H1 (cell line): ENCODE measurements at regions not wholly inside any gene's neighbourhood (a gene's known extent, or its start where the extent isn't known, plus 50 kb on each side); places are given as distances from the start of the nearest gene placed in this dataset.

ENCODE experiments used
- BACH1 ChIP-seq: IDR thresholded peaks from 2 replicates; pipeline ENCODE4 v1.6.1; 2012; ENCODE audit warnings: low read length, improper control_type of control experiment
- CHD2 ChIP-seq: IDR thresholded peaks from 2 replicates; pipeline ENCODE4 v1.6.1; 2012; ENCODE audit warnings: low read length, improper control_type of control experiment
- CTBP2 ChIP-seq: IDR thresholded peaks from 2 replicates; pipeline ENCODE4 v1.7.0; 2011; ENCODE audit warnings: borderline replicate concordance, mild to moderate bottlenecking, moderate library complexity, mixed read lengths, low read length; ENCODE audit not compliant: insufficient read depth, insufficient read length
- GABPA ChIP-seq: IDR thresholded peaks from 2 replicates; pipeline ENCODE4 v1.6.1; 2011; ENCODE audit warnings: mild to moderate bottlenecking, low read length, moderate library complexity, borderline replicate concordance; ENCODE audit not compliant: insufficient read depth
- JUN ChIP-seq: IDR thresholded peaks from 2 replicates; pipeline ENCODE4 v1.6.1; 2011; ENCODE audit warnings: low read depth, mild to moderate bottlenecking, improper control_type of control experiment, low read length
- KDM1A ChIP-seq: fragments of 200-600, 300-600 bp; sonication (generic); IDR thresholded peaks from 2 replicates; pipeline ENCODE4 v1.7.1; 2016; ENCODE audit warnings: mild to moderate bottlenecking, low read length, borderline replicate concordance
- RAD21 ChIP-seq, 2 experiments: IDR thresholded peaks in 1 of 2; conservative IDR thresholded peaks in 1 of 2; 2 replicates each; pipeline ENCODE4 v1.6.1; 2011; ENCODE audit warnings: low read depth in 2 of 2, low read length in 2 of 2, improper control_type of control experiment in 1 of 2, inconsistent platforms in 1 of 2, mild to moderate bottlenecking in 1 of 2, moderate library complexity in 1 of 2
- TF ChIP-seq, protein P1 (sequence below), 3 experiments: IDR thresholded peaks; 1 replicate in 2 of 3; 2 replicates in 1 of 3; pipeline versions ENCODE4 v1.5.1 to v1.6.1; 2011; ENCODE audit warnings: low read length in 3 of 3, mild to moderate bottlenecking in 3 of 3, inconsistent platforms in 2 of 3, low read depth in 1 of 3, moderate library complexity in 1 of 3; ENCODE audit not compliant: insufficient read depth in 1 of 3; ENCODE audit errors: control extremely low read depth in 1 of 3
- TF ChIP-seq, protein P2 (sequence below): IDR thresholded peaks from 2 replicates; pipeline ENCODE4 v1.6.1; 2012; ENCODE audit warnings: inconsistent platforms

DNA sequence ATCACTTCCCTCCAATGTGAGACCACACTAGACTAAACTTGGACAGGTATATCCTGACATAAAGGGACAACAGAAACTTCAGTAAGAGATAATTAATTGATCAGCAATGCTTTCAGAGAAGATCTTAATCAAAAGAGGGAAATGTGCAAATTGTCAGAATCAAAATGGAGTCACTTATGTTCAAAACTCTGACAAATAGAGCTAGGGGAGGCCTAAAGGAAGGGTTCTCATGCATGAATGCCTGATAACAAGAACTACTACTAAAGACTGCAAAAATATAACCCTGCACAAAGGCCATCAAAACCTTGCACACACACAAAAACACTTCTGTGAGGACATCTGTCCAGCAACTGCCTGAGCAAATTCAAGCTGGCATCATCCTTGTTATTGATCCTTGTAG lies 637.5 kb upstream of the INTU start (continued):
- no peak for TF ChIP-seq KDM1A
- no peak for TF ChIP-seq GABPA
- TF ChIP-seq BACH1, result no peak
- no peak for TF ChIP-seq CHD2
- no peak for TF ChIP-seq RAD21 (IDR thresholded peaks at IDR 0.05 in 1 of 2, conservative IDR thresholded peaks at IDR 0.05 in 1 of 2; ENCODE audit: low read depth in 2 of 2, low read length in 2 of 2)
- TF ChIP-seq, protein P1, sequence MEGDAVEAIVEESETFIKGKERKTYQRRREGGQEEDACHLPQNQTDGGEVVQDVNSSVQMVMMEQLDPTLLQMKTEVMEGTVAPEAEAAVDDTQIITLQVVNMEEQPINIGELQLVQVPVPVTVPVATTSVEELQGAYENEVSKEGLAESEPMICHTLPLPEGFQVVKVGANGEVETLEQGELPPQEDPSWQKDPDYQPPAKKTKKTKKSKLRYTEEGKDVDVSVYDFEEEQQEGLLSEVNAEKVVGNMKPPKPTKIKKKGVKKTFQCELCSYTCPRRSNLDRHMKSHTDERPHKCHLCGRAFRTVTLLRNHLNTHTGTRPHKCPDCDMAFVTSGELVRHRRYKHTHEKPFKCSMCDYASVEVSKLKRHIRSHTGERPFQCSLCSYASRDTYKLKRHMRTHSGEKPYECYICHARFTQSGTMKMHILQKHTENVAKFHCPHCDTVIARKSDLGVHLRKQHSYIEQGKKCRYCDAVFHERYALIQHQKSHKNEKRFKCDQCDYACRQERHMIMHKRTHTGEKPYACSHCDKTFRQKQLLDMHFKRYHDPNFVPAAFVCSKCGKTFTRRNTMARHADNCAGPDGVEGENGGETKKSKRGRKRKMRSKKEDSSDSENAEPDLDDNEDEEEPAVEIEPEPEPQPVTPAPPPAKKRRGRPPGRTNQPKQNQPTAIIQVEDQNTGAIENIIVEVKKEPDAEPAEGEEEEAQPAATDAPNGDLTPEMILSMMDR (IDR thresholded peaks at IDR 0.05; ENCODE audit: control extremely low read depth in 1 of 3, insufficient read depth in 1 of 3, low read depth in 1 of 3, low read length in 3 of 3), result no peak
- TF ChIP-seq JUN, result no peak
- TF ChIP-seq CTBP2, result no peak
- TF ChIP-seq, protein P2, sequence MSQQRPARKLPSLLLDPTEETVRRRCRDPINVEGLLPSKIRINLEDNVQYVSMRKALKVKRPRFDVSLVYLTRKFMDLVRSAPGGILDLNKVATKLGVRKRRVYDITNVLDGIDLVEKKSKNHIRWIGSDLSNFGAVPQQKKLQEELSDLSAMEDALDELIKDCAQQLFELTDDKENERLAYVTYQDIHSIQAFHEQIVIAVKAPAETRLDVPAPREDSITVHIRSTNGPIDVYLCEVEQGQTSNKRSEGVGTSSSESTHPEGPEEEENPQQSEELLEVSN, result no peak
